Stimulated activated CD4-positive, alpha-beta T cell treated with anti-CD3 and anti-CD28 coated beads, Interleukin-15, amount 100 ng/mL, for 1 hour (primary cell): ENCODE measurements at regions not wholly inside any gene's neighbourhood (a gene's known extent, or its start where the extent isn't known, plus 50 kb on each side); places are given as distances from the start of the nearest gene placed in this dataset.
"Not testable (repeated sequence)": the region's sequence is repeated elsewhere in the genome, so short reads cannot be mapped to it uniquely, and the experiment has no call there.

ENCODE experiments used
- DNase-seq, 2 donors: peaks; one replicate each; pipeline ENCODE4 v3.0.0-alpha.2; 2020; ENCODE audit warnings: low read depth in 1 of 2, low spot score in 1 of 2

DNA sequence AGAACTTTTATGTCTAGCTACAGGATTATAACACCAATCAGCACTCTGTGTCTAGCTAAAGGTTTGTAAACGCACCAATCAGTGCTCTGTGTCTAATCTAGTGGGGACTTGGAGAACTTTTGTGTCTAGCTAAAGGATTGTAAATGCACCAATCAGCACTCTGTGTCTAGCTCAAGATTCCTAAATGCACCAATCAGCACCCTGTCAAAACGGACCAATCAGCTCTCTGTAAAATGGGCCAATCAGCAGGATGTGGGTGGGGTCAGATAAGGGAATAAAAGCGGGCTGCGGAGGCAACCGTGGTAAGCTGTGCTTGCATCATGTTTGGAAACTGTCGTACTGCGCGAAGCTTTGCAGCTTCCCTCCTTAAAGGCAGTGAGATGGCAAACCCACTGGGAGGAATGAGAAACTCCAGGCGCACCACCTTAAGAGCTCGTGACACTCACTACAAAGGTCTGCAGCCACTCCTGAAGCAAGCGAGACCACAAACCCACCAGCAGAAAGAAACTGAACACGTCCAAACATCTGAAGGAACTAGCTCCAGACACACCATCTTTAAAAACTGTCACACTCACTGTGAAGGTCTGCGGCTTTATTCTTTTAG, 112.1 kb upstream of the DUSP22 start:
- DNase-seq, result not testable (repeated sequence)

DNA sequence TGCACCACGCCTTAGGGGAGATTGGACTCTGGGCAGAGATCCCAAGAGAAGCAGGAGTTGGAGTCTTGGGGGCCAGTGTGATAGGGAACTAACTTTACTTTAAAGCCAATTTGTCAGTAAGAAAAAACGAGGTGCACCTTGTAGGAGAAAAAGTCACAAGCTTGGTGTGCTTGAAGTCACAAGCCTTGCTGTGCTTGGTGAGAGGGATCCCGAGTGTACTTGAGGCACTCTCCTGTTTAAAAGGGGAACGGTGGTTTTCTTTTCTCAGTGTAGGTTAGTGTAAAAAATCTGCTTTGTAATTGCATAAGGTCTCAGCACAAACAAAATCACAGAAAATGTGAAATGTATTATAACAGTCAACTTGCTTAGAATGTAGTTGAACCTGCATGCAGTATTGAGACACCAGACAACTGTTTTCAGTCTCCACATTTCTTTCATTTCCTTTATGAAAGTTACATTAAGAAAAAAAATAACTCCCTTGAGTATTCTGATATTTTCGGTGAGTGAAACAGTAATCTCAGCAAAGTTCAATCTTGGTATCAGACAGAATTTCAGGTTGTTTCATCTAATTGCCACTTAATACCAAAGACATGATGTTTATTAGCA, 111.1 kb upstream of the DUSP22 start:
- no peak for DNase-seq

DNA sequence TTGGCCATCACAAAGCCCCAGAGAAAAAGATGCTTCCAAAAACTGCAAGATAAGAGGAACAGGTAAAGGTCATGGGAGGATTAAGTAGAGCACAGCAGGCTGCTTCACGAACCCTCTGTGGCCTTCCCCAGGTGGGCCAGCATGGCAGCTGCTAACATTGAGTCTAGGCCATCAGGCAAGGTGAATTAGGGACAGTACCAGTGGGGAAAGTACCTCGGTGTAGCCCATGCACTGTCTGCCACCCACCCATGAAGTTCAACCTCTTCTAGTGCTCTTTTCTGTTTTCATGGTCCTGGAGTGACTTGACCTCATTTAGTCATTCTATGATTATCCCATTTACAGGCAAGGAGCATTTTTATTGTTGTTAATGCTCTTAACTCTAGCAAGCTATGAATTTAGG, 108.6 kb upstream of the DUSP22 start:
- DNase-seq, result no peak

GRCh38 chr6:184161-184700, 108.1 kb upstream of the DUSP22 start:
- DNase-seq, result no peak

GRCh38 chr6:186340-186965, 105.8 kb upstream of the DUSP22 start:
- no peak for DNase-seq

DNA sequence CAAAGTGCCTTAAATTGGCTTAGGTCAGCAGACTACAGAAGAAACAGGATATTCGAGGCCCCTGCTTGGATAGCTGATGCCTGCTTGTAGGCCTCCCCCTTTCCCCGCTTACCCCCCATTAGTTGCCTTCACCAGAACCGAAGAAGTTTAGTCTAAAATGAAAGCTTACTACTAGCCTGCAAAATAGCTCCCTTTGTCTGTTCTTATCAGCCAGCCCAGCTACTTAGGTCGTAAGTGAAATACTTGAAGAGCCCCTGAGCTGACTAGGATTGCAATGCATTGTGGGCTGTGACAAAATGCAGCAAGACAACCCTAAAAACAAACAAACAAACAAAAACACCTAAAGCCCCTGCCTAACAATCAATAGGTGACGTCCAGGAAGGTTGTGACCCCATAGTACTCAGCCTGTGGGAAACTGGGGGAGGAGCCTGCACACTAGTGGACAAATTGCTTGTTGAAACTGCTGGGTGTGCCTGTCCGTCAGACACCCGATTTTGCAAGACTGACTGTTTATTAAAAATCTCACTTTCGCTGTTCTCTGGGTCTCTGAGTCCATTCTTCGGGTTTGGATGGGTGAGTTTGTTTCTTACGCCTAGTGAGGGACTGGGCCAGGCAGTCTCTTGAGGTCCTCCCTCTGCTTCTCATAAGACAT, 105.0 kb upstream of the DUSP22 start:
- no peak for DNase-seq

DNA sequence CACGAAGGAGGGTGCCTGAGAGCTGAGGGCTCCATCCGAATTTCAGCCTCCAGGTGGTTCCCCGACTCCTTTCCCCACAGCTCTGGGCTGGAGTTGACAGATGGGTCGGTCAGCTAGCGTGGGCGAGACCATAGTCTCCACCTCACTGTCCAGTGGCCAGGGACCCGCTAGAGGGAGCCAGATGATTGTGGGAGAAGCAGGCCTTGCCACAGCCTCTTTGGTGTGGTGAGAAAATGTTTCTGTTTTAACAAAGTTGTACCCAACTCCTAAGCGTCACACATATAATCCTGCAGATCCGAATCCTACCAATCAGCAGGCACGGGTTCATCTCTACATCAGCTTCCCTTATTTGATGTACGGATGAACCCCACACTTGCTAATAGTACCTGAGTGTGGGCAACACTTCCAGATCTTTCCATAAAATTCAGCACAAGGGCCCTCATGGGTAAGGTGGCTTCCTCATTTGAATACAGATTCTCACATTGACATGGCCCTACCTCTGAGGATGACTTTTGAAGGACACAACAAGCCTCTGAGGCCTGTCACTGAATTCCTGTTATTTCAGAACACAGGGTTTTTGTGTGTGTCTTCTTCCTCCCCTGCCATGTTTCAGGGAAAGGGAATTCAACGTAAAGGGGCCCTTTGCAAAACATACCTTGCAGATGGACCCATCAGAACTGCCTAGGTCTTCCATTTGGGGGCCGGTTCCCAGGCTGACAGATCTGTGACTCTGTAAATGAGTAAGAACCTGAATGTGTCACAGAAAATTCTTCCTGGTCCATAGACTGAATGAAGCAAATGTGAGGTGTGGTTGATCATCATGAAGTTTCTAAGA, 103.2 kb upstream of the DUSP22 start:
- DNase-seq, result peak; percentile 49 to 58

GRCh38 chr6:189676-190075, 102.6 kb upstream of the DUSP22 start:
- no peak for DNase-seq

DNA sequence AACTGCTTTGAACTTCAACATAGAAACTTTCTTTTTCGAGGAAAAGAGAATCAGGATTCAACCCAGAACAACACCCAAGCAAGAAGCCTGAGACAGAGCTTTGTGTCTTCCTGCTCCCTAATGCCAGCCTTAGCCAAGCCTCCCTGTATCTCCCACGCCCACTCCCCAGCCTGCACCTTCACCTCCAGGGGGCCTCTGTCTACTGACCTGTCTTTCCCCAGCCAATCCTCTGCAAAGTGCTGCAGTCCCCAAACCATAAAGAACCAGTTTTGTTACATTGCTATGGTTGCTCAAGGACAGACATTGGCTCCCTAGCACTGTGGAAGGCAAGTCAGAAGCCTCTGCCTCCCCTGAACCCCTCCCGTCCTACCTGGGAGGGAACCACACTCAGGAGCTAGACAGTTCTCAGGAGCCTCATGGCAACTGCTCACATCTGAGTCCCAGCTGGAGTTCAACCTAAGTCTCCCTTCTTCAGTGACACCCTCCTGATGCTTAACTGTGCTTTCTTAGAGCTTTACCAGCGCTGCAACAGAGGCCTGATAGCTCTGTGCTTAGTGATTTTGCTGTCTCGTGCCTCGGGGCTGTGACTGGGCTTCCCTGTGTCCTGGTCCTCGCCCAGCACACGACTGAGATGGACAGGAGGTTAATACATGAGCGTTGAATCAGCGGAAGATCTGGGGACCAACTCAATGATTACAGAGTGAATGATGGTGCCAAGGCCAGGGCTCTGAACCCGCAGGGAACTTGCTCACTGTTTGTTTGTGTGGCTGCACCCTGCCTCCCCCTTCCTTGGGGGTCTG, 101.5 kb upstream of the DUSP22 start:
- DNase-seq, result no peak

- no peak for DNase-seq
Observed at GRCh38 chr6:191487-192312, 100.6 kb upstream of the DUSP22 start.

DNA sequence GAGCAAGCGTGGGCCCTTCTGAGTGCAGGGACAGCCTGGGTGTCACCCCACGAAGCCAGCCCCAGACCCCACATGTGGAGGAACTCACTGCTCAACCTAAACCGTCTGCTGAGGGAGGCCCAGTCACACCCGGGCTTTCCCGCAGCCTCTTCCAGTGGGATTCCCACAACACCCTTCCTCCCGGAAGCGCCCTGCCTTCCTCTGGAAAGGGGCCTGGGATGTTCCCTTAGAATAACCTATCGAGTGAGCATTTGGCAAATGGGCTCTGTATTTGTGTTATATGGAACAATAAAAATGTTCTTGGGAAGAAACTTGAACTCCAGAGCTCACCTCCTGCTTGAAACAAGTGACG, 100.0 kb upstream of the DUSP22 start:
- DNase-seq, result no peak

GRCh38 chr6:193180-193579, 99.1 kb upstream of the DUSP22 start:
- no peak for DNase-seq

- no peak for DNase-seq
Observed at GRCh38 chr6:193773-194310, 98.4 kb upstream of the DUSP22 start.

DNA sequence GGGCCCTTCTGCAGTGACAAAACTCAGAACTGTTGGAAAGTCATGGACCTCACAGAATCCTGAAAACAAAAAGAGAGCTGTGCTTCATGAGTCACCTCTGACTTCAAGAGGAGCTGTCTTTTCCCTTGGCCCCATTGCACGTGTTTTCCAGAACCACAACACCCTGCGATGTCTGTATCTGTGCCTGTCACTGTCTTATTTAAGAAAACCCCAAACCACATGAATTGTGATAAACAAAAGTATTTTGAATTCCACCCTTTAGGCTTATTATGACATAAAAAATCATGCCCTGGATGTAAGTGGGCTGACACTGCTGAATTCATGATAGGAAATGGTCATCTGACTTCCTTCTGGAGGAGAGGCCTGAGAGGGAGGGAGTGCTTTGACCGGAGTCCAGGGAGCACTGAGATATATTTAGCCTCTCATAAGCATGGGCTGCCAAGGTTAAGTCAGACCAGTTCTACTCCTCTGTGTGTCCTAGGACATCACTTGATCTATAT, 96.4 kb upstream of the DUSP22 start:
- DNase-seq, result peak in 1 of 2 donors; percentile 17

- DNase-seq, result no peak
Observed at GRCh38 chr6:196543-196942, 95.7 kb upstream of the DUSP22 start.

DNA sequence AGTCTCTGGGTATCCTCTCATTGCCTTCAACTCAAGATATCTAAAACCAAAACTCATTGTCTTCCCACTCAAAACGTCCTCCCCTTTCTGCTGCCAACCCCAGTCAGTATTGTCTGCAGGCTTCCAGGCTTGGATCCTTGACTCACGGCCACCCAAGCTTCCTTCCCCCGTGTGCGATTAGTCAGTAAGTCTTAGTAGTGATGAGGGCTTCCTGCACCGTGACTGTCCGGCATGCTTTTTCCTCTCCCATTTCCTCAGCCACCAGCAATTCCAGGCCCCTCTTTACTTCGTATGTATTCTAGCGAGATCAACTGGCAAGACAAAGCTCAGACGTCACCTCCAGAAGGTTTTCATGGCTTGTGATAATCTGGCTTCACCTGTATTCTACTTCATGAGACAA, 88.6 kb upstream of the DUSP22 start:
- no peak for DNase-seq

GRCh38 chr6:206264-206663, 86.0 kb upstream of the DUSP22 start:
- DNase-seq, result no peak

DNA sequence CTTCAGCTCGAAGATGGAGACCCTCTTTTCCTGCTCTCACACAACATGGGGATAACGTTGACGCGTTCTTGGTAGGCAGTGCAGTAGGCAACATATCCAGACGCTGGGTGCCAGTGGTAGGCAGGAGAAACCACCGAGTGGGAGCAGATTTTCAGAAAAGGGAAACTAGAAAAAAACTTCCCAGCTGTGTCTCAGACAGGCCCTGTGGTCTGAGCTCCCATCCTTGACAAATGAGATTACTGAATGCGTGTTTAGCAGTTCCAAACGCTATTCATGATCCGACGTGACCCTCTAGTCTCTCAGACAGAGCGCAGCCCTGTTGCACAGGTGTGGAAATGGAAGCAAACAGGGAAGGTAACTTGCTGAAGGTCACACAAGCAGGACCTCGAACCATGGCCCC, 83.9 kb upstream of the DUSP22 start:
- no peak for DNase-seq

DNA sequence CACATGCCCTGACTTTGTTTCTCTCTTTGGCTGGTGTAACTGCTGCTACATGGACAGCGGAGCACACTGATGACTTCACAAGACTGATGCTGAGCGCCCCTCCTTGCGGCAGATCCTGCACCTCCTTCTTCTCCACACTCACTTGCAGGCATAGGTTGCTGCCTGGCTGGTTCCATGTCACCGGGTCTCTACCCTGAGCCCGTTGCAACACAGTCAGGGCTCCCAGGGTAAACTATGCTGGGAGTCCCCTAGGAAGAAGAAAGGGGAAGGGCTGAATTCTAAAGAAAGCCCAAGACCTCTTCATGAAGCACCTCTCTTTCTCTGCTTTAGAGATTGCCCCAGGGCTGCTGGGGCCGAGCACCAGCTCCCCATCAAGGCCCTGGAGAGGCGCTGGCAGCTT, 83.3 kb upstream of the DUSP22 start:
- no peak for DNase-seq
